HG02943 (cell line): ENCODE measurements at regions not wholly inside any gene's neighbourhood (a gene's known extent, or its start where the extent isn't known, plus 50 kb on each side); places are given as distances from the start of the nearest gene placed in this dataset.
A peak's percentile ranks its signal among the peaks of the same experiment; 100 is the strongest.

Experiments used
- ATAC-seq: cut with Tn5 transposase; IDR thresholded peaks from one replicate; pipeline ENCODE4 v1.9.1; 2021; ENCODE audit warnings: mild to moderate bottlenecking, low read depth, moderate library complexity; ENCODE audit not compliant: unreplicated experiment

DNA sequence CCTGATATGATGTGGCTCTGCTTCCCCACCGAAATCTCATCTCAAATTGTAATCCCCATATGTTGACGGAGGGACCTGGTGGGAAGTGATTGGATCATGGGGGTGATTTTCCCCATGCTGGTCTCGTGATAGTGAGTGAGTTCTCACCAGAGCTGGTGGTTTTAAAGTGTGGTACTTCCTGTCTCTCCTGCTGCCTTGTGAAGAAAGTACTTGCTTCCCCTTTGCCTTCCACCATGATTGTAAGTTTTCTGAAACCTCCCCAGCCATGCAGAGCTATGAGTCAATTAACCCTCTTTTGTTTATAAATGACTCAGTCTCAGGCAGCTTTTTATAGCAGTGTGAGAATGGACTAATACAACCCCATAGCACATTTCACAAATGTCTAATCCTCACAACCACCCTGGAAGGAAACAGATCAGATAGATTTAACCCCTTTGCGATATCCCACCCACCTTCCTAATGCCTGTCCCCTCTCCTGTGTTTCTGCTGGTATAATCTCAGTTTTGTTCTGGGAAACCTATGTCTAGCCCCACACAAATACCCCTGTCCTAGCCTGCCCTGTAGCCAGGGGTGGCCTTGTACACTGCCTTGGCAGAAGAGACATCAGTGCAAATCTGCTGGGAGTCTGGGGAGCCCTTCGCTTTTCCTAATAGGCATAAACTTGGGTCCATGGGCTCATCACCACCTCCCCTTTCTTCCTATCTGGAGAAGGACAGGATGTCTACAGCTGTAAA is 157.0 kb upstream of the RAI14 start:
- peak; percentile 96 for ATAC-seq

DNA sequence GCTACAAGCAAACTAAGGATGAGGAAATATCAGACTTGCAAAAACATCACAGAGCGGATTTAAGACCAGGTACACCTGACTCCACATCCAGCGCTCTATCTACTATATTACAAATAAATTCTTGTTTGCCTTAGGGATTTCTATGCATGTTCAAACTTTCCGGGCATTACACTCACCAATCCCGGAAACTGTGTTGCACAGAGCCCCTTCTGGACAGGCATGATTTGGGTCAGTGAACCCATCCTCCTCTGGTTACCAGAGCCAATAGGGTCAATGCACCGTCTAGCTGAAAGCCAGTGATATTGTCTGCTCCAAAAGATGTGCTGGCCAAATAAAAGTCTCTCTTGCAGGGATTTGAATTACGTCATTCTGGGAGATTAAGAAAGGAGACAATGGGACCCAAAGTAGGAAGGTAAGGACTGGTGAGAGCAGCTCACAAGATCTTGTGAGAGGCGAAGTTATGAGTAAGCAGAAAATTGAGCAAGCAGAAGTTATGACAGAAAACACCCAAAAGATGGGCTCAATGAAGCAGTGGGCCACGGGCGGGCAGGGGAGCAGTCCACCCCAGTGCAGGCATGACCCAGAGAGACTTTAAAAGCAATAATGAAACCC is 155.8 kb upstream of the RAI14 start:
- no peak for ATAC-seq

DNA sequence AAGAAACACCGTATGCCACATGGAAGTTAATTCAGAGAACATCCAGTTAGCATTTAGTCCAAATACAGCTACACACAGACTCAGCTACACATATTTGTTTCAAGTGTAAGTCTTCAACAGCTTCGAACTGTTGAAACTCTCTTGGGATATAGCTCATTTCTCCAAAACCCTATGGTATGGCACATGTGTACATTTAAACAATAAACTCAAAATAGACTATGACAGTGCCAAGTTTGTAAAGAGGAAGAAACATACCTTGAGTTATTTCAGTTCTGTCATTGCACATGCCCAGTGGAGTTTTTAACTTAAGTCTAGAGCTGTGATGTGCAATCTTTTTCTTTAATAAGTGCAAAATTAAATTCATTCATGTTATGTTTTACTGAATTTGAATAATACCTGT is 155.1 kb upstream of the RAI14 start:
- no peak for ATAC-seq

DNA sequence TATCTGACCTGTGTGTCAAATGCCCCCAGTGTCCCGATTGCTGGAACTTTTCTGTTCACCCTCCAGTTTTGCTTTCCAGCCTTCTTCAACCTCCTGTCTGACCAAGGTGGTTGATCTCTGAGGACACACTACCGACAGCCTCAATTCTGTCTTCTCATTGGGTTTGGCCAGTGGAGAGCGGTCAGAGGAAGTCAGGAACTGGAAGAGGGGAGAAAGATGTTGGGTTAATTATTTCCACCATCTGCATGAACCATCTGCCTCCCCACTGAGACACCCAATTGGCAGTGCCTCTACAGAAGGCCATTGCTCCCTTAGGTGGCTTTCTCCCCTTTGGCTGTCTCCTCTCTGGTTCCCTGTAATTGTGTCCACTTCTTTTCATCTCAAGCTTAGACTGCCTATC is 154.3 kb upstream of the RAI14 start:
- no peak for ATAC-seq

DNA sequence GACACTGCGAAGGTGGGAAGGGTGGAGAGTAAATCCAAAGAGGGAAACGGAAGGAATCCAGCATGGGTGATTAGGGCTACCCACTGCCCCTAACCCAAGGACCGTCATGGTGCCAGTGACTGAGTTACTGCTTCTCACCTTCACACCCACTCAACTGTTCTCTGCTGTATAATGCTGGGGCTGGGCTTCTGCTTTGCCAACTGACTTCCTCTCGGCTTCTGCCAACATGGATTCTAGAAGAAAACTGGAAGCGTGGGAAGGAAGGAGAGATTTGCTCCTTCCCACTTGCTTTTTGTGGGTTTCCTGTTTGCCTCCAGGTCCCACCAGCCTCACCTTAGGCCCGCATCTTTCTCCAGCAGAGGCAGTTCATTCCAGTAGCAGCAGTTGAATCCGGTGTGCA is 153.5 kb upstream of the RAI14 start:
- ATAC-seq = no peak

DNA sequence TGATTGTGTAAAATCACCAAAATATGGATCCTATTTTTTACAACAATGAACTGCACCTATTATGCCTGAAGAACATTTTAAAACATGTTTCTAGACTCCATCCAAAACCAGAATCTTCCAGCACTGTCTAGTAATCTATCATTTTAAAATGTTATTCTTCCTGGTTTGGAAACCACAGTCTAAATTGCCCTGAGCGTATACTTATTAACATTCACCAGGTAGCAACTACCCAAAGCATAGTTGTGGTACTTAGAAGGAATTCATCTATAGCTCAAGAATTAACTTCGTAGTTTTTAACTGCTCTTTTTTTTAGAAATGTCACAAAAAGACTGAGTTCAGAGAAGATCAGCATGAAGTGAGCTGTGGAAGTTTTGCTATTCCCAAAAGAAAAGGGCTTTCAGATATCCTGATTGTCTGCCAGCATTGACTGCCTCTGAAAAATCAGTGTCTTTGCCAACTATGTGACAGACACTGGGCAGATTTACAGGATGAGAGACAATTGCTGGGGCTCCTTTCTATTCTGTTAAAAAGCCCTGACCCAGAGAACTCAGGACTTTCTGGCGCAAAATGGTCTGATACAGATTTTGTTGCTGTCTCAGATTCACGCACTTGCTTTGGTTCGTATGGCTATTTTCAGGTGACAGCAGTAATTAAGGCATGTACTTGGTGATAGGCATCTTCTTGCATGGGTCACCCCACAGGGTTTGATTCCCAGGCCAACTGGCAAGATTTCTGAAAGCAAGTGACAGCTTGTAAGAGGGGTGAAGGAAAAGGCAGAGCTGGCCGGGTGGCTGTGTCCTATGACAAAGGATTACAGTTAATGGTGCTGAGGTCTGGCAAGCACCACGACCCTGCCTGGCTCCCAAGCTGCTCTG is 152.5 kb upstream of the RAI14 start:
- ATAC-seq = no peak

DNA sequence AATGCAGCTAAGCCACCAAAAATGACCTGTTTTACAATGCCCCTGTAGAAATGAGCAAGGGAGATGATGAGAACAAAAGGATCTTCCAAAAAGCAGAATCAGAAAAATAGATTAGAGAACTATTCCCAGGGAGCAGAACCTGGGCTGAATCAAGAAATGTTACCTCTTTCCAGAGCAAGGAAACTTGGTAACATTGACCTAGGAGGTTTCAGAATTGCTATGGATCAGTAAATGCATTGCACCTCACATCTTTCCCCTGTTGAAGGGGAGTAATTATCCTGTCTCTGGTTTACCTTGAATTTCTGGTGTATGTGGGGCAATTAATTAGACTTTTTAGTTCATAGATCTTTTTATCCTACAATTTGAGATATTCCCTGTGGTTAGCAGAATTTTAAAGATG is 151.2 kb upstream of the RAI14 start:
- no peak for ATAC-seq

DNA sequence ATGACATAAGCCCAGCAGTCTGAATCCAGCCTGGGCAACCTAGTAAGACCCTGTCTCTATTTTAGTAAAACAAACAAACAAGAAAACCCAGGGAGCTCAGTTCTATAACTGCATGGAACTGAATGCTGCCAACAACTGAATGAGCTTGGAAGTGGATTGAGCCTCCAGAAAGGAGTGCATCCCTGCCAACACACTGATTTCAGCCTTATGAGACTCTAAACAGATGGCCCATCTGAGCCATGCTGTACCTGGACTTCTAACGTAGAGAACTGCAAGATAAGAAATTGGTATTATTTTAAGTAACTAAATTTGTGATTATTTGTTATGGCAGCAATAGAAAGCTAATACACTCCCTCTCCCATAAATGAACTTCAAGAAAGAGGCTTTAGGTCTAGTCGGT is 150.4 kb upstream of the RAI14 start:
- no peak for ATAC-seq

DNA sequence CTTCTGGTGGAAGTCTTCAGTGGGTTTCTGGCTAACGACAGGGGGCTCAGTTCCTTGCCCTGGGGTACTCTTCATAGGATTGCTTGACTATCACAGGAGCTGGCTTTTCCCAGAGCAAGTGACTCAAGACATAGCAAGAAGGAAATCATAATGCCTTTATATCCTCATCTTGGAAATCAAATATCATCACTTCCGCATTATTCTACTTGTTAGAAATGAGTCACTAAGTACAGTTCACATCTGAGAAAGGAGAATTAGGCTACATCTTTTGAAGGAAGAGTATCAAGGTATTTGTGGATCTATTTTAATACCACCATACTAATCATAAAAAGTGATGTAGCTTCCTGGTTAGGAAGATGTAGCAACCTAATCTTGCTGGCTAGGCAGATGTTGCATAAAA is 148.2 kb upstream of the RAI14 start:
- no peak for ATAC-seq

DNA sequence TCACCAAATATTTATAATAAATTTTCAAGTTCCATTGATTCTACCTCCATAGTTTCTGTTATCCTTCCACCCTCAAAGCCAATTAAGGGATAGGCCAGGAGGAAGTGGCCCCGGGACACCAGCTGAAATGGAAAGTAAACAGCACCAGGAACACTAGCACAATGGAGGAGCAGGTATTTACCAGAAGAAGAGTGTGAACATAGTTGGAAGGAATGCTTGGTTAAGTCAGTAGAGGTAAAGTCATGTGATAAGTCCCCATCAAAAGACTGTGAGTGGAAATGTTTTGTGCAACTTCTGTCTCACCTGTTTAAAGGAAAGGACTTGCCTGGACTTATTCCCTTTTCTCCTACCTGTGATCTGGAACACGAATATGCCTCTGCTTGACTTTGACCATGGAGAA is 146.7 kb upstream of the RAI14 start:
- ATAC-seq = no peak

DNA sequence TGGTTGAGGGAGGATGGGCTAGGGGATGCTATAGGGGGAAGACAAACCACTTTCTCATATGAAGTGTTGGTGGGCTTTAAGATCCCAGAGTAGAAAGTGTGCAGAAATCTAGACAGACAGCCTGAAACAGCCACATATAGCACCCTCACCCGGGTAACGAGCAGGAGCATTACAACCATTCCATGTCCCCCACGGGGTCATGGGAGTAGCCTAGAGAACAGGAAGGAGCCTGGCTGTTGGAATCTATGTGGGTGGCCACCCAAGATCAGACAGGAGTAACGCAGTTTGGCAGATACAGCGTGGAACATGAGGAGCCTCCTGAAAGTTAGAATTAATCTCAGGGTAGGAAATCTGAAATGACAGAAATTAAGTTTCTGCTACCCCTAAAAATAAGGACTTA is 146.1 kb upstream of the RAI14 start:
- no peak for ATAC-seq

DNA sequence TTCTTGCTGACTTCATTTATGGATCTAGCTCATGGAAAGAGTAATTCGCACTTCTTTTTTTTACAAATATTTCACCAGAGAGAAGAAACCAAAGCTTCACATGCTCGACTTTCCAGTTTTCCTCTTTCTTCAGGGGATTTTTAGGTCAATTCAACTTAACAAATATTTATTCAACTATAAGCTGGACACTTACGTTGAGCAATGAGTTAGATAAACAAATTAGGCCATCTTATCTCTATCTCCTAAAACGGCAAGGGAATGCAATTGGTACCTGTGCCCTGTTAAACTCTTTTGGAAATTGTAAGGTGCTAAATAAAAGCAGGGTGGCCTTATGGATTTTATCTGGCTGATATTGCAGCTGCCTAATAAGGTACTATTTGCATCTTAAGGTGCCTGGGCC is 145.1 kb upstream of the RAI14 start:
- ATAC-seq = no peak

DNA sequence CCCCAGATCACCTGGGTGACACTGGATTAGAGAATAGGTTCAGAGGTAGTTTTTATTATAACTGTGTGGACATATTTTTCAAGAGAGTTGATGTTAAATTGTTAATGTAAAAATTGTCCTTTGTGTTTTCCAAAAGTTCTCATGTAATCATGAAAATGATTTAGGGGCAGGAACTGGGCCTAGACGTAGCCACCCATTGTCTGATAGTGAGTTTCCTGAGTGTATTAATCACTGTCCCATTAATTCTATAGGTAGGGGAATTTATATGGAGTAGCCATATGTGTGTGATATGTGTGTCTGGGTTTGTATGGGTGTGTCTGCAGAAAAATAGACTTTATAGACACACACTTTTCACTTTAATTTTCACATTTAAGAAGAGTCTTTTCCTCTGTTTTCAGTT is 144.6 kb upstream of the RAI14 start:
- no peak for ATAC-seq

DNA sequence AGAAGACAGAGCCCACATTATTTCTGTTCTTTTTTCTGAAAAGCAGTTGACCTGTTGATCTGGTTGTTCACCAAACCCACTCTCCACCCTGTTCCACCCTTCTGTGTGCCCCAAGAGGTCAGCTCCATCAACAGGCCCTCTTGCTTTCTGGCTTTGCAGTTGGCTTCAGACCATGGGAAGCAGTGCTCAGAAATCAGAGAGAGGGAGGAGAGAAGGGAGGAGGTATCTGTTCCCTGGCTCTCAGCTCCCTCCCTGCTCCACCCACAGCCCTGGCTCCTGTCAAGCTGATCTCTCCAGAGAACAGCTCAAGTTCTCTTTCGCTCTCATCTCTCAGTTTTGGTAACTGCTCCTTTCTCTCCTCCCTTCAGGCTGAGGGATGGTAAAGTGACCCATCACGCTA is 144.2 kb upstream of the RAI14 start:
- ATAC-seq = no peak

DNA sequence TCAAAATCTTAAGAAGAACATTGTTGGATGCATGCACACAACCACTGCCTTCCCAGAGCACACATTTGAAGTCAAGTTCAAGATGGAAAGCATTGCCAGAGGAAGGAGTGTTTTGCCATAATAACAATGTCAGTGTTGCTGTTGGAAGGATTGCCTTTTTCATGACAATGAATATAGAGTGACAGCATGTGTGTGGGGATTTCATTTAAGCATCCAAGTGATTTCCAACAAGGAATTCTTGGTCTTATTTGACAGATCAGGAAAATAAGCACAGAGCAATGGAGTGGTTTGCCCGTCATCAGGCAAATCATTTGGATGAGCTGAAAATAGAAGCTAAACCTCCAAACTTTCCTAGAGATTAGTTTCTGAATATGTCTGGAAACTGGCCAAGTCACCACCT is 140.0 kb upstream of the RAI14 start:
- no peak for ATAC-seq

DNA sequence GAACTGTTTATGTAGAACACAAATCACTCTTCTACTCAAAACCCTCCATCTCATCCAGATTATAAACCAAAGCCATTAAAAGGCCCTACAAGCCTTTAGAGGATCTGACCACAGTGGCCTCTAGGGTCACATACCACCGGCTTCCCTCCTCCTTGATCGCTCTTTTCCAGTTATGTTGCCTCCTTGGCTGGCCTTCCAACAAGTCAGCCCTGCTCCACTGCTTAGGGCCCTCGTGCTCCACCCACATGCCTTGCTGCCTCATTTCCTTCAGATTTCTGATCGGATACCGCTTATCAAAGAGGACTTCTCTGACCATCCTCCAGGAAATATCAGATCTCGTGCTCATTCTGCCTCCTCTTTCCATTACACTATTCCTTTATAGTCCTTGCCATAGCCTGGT is 139.4 kb upstream of the RAI14 start:
- ATAC-seq = no peak

DNA sequence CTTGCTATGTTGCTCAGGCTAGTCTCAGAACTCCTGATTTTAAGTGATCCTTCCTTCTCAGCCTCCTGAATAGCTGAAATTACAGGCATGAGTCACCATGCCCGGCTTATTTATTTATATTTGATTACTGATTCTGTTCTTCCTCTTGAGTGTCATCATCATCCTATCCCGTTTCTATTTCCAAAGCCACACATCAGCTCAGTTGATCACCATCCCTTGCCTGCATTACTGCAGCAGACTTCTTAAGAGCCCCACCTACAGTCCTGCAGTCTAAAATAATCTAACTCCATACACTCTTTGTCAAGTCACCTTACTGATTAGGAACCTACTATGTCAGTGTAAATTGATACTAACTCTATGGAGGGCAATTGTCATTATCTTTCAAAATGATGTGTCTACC is 138.9 kb upstream of the RAI14 start:
- no peak for ATAC-seq

DNA sequence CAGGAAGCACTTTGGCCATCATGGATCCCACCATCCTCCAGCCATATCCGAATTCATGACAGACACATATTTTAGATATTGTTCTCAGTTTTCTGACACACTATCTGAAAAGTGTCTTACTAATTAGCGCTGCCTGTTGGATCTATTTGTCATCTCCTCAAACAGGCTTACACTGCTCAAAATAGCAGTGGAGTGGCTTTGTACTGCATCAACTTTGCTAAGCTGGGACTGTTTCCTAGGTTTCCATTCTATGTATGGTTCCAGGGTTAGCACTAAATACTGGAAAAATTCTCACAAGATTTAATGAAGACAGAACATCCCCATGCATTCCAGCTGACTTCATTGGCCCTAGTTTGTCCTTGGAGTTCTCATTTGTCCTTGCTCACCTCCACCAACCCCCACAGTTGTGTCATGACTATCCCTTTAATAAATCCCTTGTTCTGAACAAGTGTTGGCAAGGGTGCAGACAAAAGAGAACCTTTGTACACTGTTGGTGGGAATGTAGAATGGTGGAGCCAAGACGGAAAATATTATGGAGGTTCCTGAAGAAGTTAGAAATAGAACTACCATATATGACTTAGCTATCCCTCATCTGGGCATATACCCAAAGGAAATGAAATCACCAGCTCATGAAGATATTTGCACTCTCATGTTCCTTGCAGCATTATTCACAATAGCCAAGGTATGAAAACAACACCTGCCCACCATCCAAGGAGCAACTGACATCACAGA is 136.5 kb upstream of the RAI14 start:
- no peak for ATAC-seq

DNA sequence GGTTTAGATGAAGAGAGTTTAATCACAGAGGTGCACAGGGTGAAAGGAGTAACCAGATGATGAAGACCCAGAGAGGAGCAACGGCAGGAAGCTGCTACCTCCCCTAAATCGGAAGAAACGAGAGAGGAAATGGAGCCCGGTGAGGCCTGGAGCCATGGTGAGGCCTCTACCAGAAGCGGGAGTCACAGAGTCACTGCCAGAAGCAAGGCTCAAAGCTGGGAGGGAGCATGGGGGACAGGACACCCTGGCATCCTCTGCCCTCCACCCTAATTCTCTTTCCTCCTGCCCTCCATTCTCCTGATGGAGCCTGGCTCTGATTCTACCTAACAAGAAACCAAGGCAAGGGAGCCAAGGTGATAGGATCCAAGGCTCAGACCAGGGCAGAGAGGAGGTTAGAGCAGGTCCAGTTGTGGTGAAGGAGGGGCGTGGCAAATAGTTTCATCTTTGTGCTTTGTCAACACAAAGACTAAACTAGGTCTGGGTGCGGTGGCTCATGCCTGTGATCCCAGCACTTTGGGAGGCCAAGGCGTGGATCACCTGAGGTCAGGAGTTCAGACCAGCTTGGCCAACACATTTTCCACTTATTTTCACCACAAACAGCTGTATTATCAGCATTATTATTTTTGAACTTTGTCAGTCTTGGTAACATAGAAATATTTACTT is 134.4 kb upstream of the RAI14 start:
- ATAC-seq = no peak

DNA sequence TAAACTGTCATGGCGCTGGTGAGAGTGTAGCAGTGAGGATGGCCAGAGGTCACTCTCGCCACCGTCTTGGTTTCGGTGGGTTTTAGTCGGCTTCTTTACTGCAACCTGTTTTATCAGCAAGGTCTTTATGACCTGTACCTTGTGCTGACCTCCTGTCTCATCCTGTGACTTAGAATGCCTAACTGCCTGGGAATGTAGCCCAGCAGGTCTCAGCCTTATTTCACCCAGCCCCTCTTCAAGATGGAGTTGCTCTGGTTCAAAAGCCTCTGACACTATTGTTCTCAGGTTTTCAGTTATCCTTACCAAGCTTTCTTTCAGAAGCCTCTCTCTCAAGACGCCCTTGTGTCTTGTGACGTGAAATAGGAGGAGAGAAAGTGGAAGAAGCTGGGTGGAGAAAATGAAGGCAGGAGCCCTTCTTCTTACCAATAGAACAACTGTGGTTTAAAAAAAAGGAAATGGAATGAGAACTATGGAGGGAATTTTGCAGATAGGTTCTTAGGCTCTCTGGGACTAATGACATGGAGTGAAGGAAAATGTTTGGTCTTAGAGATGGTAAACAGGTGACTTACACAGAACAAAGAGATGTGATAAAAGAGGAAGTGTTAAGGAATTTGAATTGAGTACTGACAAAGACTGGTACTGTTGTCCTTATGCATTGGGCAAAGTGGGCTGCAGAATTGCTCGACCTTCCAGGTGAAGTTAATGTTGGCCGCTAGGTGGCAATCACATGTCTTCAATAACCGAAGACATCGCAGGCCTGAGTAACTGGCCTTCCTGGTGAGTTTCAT is 133.3 kb upstream of the RAI14 start:
- no peak for ATAC-seq
